HG02759 (cell line): ENCODE measurements at regions not wholly inside any gene's neighbourhood (a gene's known extent, or its start where the extent isn't known, plus 50 kb on each side); places are given as distances from the start of the nearest gene placed in this dataset.
"Not testable (repeated sequence)": the region's sequence is repeated elsewhere in the genome, so short reads cannot be mapped to it uniquely, and the experiment has no call there.

Source experiments
- ATAC-seq: cut with Tn5 transposase; IDR thresholded peaks from one replicate; pipeline ENCODE4 v1.9.1; 2021; ENCODE audit warnings: mild to moderate bottlenecking, moderate library complexity; ENCODE audit not compliant: unreplicated experiment

DNA sequence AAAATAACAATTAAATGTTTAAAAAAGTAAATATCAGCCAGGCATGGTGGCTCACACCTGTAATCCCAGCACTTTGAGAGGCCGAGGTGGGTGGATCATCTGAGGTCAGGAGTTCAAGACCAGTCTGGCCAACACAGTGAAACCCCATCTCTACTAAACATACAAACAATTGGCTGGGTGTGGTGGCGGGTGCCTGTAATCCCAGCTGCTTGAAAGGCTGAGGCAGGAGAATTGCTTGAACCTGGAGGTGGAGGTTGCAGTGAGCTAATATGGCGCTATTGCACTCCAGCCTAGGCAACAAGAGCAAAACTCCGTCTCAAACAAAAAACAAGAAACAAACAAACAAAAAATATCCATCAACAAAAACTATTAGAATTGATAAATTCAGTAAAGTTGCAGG is 77.5 kb downstream of the SNX5 start:
- not testable (repeated sequence) for ATAC-seq

DNA sequence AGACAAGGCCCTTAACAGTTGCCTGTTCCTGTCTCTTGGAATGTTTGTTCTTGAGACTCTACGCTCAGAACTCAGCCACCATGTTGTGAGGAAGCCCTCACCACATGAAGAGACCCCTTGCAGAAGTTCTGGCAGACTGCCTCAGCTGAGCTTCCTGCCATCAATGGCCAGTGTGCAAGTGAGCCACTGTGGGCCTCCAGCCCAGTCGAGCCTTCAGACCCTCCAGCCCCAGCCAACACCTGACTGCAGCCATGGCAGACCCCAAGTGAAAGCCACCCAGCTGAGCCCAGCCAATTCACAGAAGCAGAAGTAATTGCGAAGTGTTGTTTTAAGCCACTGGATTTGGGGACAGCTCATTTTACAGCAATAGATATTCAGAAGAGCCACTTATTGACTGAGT is 78.3 kb downstream of the SNX5 start:
- ATAC-seq = no peak

DNA sequence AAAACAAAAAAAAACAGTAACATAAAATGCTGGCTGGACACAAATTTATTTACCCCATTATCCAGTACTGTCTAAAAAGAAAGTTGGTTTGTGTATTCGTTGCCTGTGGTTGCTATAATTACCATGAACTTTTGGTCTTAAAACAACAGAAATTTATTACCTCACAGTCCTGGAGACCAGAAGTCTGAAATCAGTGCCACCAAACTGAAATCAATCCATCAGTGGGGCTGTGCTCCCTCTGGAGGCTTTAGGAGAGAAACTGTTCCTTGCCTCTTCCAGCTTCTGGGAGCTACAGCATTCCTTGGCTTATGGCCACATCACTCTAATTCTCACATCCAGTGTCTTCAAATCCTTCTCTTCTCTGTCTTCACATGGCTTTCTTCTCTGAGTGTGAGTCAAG is 79.4 kb downstream of the SNX5 start:
- ATAC-seq = no peak

DNA sequence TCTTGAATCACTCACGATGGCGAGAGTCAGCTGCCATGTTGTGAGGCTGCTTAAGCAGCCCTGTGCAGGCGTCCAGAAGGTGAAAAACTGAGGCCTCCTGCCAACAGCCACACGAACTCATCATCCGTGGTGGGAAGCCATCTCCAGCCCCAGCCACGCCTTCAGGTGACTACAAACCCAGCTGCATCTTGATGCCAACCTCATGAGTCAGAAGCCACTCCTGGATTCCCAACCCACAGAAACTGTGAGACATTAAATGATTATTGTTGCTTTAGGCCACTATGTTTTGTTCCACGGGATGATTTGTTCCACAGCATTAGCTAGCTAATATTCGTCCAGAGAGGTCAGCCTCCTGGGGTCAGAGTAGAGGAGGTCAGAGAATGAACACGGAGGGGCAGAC is 80.5 kb downstream of the SNX5 start:
- no peak for ATAC-seq

DNA sequence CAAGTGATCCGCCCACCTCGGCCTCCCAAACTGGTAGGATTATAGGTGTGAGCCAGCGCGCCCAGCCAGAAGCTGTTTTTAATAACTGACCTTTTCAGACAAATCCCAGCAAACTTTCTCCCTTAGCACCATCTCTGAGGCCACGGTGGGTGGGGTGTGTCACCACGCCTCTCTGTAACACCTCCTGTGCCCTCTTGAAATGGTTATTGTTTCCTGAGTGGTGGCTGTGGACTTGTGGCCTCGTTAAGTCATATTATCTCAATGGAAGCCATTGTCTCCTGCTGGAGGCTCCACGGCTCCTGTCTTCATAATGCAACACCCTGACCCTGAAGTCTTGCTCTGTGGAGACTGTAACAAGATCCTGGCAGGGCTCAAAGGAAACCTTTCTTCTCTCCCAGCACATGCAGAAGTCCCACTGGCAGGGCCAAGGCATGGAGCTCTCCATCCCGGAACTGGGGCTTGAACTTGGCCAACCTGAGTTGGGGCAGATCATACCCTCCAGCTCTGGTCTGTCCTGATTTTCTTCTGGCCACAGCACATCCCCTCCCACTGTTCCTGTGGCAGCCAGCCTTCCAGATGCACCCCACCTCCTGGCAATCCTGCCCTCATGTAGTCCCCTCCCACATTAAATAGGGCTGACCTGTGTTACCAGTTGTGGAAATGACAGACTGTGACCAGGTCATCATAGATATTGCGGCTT is 81.1 kb downstream of the SNX5 start:
- no peak for ATAC-seq

DNA sequence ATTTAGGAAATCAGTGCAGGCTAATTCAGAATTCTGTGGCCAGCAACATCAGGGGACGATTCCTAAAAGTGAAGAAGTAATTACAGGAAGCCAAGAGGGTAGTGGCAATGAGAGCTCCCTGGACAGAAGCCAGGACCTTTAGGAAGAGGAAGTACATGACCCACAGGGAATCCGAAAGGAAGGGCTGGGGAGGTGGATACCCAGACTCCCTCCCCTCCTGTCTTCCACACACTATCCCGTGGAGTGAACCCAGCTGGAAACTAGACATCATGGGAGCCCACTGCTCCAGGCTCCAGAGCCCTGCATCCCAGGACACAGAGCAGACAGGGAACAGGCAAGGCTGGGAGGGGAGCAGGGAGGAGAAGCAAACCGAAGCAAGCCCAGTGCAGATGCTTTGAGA is 83.0 kb downstream of the SNX5 start:
- ATAC-seq = no peak

DNA sequence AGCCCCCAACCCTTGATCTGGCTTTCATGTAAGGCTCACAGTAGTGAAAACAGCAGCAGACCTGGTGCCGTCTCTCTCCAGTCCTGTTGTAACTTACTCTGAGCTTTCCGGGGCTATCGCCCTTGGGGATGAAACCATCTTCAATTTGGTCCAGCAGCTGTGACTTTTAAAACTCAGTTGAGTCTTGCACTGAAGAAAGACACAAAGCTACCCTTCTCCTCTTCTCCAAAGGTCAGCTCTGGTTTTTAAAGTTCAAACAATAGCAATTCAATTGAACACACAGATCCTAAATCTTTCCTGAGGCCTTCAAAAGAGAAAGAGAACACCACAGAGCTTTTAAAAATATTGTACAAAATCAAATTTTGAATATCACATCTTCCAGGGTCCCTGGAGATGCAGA is 83.5 kb downstream of the SNX5 start:
- no peak for ATAC-seq

DNA sequence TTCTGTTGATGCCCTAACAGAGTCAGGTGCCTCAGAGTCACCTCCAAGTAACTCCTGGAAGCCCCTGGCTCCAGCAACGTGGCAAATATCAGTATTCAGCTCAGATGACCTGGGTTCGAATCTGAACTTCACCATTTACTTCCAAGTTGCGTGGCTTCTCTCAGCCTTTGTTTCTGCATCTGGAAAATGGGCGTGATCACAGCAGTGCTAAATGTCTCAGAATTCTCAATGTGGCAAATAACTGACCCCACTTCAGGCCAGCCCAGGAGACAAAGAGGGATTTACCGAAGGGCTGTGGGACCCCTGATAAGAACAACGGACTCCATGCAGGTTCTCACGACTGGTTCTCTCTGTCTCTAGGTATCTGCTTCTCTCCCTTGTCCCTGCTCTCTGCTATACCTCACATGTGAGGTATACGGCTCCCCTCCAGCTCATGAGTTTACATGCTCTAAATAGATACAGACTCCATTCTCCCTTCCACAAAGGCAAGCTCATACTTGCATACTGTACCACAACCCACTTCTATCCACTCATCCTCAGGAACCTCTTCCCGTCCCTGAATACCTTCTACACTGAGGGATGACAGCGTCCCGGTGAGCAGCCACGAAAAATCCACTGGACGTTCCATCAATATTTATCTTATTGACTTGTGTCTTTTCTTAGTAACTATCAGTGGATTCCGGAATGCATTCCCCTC is 84.1 kb downstream of the SNX5 start:
- ATAC-seq = no peak

DNA sequence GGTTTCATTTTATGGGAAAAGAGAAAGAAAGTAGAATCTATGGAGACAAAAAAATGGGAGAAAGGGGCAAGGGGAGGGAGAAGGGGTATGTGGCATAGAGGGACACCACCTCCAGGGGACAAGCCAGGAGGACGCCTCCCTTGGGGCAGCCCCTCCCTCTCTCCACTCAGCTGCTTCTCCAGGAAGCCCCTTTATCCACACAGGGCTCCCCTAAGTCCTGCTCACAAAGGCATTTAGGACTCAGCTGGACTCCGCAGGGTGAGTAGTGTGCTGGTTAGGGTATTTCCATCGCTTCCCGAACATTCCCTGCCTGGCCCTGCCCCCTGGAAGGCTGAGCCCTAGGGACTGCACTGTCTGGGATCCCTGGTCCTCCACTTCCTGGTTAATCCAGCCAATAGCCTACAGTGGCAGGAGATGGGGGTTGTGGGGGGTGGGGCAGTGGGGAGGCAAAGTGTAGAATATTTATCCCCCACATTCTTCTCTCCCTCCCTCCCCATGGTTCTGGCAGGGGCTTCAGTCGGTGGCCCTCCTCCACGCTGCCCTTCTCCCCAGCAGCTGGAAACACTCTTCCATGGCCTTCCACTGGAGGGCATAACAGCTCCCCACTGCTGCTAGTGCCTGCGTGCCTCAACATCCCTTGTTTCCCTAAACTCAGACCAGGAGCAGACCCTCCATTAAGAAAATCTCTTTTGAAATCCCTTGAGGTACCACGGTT is 84.8 kb downstream of the SNX5 start:
- no peak for ATAC-seq

DNA sequence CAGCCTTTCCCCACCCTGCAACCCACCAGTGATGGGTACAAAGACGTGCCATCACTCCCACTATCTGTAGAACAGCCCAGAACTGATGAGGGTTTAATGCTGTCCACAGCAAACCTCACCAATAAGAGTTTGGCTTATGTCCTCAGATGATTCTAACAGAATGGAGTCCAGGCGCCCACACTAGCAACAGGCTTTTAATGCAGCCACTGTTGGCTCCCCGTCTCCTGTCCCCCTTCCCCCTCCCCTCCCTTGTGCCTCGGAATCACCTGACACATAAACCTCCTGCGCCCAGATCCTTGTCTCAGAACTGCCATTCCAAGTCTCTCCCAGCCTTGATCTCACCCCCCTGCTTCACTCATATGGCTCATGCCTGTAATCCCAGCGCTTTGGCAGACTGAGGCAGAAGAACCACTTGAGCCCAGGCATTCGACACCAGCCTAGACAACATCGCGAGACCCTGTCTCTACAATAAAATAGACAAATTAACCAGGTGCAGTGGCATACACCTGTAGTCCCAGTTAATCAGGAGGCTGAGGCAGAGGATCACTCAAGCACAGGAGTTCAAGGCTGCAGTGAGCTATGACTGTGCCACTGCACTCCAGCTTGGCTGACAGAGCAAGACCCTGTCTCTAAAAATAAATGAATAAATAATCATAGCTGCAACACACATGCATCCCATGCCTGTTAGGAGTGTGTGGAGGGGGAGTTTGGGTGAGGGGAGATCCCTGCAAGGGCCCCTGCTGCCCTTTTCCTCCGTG is 85.6 kb downstream of the SNX5 start:
- ATAC-seq = no peak

DNA sequence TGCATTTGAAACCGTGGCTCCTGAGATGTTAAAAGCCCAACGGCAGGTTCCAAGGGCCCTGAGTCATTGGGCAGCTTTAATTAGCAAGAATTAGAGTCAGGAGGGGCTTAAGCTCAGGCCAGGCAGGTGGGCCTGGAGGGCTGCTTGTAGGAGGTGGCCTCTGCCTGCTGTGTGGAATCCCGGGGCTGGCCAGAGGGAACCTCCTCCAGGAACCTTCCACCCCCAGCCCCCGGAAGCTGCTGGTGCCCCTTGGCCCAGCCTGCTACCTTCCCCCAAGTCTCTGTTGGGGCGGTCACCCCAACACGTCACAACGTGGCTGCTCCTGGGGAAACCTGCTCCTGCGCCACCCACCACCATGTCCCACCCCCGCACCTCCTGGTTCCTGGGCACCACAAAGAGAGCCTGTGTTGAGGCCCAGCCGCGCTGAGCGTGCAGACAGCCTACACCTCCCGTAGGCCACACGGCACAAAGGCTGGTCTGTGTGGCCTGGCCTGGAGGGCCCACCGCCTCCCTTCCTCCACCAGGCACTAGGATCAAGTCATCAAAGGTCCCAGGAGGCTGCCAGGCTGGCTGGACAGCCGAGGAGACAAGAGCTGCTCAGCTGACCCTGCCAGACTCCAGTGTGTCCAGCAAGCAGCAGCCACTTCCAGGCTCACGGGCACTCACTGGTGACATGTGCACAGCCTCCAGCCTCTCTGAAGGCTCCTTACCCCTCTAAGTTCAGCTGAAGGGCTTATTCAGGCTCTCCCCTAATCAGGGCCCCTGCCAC is 86.3 kb downstream of the SNX5 start:
- ATAC-seq = no peak

DNA sequence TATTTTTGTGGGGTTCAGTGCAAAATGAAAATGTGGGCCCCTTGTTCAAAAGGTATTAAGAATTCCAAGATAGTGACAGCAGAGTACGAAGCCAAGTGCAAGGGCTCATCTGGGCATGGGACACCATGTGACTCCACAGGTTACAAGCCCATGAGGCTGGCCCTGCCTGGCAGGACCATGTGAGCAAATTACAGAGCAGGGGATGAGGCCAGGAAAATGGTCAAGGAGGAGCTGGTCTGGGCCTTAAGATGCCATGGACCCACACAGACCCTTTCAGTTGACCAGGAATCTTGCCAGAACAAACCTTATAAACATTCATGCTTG is 86.9 kb downstream of the SNX5 start:
- no peak for ATAC-seq

DNA sequence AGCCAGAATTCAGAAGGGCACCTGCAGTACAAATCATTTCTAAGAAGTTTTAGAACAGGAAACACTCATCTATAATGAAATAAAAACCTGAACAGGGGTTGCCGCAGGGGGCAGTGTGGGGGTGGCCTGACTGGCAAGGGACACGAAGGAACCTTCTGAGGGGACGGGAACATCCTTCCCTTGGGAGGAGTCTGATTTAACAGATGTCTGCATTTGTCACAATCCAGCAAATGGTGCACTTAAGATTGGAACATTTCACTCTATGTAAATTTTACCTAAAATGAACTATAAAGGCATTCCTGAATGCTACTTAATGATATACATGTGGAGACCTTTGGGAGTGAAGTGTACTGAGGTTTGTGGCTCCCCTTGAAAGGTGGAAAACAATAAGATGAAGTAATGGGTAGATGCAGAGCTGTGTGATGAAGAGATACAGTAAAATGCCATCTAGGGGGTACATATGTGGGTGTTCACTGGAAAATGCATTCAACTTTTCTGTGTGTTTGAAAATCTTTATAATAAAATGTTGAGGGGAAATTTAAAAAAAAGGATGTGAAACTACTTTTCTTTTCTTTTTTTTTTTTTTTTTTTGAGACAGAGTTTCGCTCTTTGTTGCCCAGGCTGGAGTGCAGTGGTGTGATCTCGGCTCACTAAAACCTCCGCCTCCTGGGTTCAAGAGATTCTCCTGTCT is 89.5 kb downstream of the SNX5 start:
- ATAC-seq = no peak

DNA sequence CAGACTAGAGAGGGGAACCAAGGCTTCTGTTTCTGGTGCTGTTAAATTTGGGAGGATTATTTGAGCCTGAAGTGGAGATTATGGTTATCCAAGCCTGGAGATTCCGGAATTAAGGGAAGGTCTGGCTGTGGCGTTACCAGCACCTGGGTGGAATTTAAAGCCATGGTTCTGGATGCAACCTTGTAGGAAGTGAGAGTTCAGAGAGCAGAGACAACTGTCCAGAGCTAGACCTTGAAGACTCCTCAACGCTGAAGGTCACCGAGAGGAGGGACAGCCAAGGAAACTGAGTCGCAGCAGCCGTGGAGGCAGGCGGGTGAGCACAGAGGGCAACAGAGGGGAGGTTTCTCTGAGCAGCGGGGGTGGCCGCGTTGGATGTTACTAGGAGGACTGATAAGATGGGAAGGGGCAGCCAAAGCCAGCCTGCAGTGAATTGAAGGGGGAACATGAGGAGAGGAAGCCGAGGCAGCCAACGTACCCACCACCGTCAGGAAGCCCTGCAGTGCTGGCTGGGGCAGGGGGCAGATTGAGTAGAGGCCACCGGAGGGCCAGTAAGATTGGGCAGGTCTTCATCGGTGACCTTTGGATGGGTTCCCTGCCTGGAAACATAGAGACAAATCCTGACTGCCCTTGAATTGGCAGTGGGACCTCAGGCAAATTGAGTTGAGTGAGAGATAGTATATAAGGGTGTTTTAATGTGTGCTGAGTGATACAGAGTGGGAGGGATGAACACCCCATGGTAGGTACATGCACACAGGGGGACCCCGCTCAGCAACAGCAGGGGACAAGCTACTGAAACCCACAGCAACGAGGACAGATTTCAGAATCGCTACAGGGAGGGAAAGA is 90.3 kb downstream of the SNX5 start:
- no peak for ATAC-seq

DNA sequence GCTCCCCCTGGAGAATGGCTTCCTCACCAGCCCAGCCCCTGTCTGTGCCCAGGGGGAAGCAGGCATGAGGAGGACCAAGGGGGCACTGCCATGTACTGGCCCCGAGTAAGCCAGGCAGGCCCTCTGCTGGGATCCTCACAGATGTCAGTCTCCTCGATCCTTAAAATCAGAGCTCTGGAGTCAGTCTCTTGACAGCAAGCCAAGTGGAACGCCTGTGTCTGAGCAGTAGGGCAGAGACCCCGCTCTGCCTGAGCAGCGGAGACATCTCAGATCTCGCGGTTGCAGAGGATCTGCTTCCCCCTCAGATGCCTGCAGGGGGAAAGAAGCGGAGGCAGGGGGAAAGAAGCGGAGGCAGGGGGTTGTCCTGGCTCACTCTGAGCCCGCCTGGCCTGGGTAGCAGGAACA is 92.6 kb downstream of the SNX5 start:
- ATAC-seq = no peak

DNA sequence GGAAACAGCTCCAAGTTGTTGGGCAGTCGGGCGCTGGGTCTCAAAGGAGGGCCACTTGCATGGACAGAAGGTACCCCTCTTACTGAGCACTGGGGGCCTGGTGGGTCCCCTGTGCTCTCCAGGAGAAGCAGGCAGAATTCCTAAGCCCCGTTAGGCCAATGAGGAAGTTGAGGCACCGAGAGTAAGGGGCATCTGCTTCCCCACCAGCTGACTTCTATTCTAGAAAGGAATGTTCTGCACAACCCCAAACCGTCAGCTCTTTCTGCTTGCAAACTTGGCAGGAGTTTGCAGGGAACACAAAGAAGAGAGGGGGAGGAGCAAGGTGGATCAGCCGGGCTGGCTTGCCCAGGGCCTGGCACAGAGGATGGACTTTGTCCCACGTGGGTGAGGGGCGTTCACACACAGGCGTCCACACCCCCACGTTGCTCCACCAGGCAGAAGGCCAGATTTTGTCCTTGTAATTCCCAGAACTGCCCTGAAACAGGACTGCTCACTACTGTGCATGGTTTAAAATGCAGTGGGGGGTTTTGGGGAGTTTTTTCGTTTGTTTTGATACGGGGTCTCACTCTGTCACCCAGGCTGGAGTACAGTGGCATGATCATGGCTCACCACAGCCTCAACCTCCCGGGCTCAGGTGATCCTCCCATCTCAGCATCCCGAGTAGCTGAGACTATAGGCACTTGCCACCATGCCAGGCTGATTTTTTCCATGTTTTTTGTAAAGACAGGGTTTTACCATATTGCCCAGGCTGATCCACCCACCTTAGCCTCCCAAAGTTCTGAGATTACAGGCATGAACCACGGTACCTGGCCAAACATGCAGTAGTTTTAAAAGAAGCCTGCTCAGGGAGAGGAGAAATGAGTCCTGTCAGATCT is 93.3 kb downstream of the SNX5 start:
- no peak for ATAC-seq

DNA sequence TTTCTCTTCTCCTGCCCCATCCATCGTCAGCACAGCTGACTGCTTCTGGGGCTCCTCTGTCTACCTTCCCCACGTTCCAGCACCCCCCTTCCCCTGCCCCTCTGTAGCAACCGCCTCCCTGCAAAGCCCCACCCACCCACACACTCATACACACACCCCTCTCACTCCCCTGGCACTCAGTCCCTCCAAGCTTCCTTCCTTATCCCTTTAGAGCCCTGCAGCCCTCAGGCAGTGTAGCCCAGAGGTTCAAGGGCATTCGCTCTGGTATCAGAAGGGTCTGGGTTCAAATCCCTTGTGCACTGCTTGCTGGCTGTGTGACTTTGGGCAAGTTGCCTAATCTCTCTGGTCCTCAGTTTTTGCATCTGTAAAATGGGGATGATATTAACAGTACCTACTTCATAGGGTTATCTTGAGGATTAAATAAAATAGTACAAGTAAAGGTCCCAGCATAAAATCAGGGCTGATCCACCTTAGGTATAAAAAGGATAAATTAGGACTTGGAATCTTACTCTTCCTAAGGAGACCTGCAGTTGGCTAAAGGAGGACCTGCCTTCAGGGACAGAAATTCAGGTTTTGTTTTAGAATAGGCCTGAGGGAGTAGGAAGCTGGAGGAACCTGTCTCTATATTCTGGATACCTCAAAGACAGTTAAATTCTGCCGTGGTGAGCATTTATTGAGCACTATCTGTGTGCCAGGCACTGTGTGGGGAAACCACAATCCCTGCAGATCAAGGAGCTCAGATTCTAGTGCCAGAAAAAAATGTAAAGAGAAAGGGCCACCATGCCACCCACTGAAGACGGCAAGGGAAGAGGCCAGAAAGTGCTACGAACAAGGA is 94.1 kb downstream of the SNX5 start:
- no peak for ATAC-seq
